Liver (tissue), 8 donors: ENCODE measurements at regions not wholly inside any gene's neighbourhood (a gene's known extent, or its start where the extent isn't known, plus 50 kb on each side); places are given as distances from the start of the nearest gene placed in this dataset.

Experiments
- DNase-seq: peaks from one replicate; pipeline ENCODE4 v3.0.0-alpha.2; 2017; ENCODE audit warnings: low spot score
- H3K27ac ChIP-seq, 2 donors: one replicate each; pipeline ENCODE4 v1.7.0; 2013; ENCODE audit warnings: inconsistent platforms in 2 of 2, low read length in 2 of 2, control low read depth in 1 of 2, low read depth in 1 of 2, mild to moderate bottlenecking in 1 of 2
- H3K27me3 ChIP-seq, 4 donors: one replicate each; pipeline versions ENCODE4 v1.6.1 to v1.7.0; 2013; ENCODE audit warnings: low read length in 3 of 4, inconsistent platforms in 1 of 4, mild to moderate bottlenecking in 1 of 4, moderate library complexity in 1 of 4; ENCODE audit not compliant: control insufficient read depth in 4 of 4, insufficient read depth in 4 of 4
- H3K36me3 ChIP-seq, 4 donors: one replicate each; pipeline versions ENCODE4 v1.6.1 to v1.7.0; 2013; ENCODE audit warnings: low read length in 3 of 4, mild to moderate bottlenecking in 3 of 4, low read depth in 1 of 4, moderate library complexity in 1 of 4; ENCODE audit not compliant: control insufficient read depth in 4 of 4, insufficient read depth in 3 of 4
- H3K4me1 ChIP-seq, 4 donors: one replicate each; pipeline versions ENCODE4 v1.6.1 to v1.7.0; 2013; ENCODE audit warnings: low read length in 3 of 4, mild to moderate bottlenecking in 3 of 4, moderate library complexity in 1 of 4; ENCODE audit not compliant: control insufficient read depth in 4 of 4, insufficient read depth in 4 of 4
- H3K4me3 ChIP-seq, 3 donors: one replicate each; pipeline versions ENCODE4 v1.6.1 to v1.7.0; 2013; ENCODE audit warnings: low read length in 3 of 3, control low read depth in 1 of 3, low read depth in 1 of 3, mild to moderate bottlenecking in 1 of 3
- H3K9ac ChIP-seq, 2 donors: one replicate each; pipeline ENCODE4 v1.7.0; 2013; ENCODE audit warnings: low read length in 2 of 2, mild to moderate bottlenecking in 2 of 2, moderate library complexity in 2 of 2, control low read depth in 1 of 2, low read depth in 1 of 2
- H3K9me3 ChIP-seq, 4 donors: one replicate each; pipeline versions ENCODE4 v1.6.1 to v1.7.0; 2013; ENCODE audit warnings: low read length in 3 of 4; ENCODE audit not compliant: control insufficient read depth in 4 of 4
- CTCF ChIP-seq: fragments of 150-350 bp; IDR thresholded peaks from 2 replicates; pipeline ENCODE4 v1.5.1; 2017; ENCODE audit warnings: improper control_type of control experiment, low read depth, low read length; ENCODE audit not compliant: missing input control
- EGR1 ChIP-seq, 2 donors: IDR thresholded peaks; 2 replicates each; pipeline ENCODE4 v1.6.1; 2016 to 2018; ENCODE audit warnings: antibody characterized with exemption in 2 of 2, low read depth in 2 of 2
- FOXA2 ChIP-seq: IDR thresholded peaks from 2 replicates; pipeline ENCODE4 v1.6.1; 2016; ENCODE audit warnings: antibody characterized with exemption
- GABPA ChIP-seq, 2 donors: IDR thresholded peaks in 1 of 2; conservative IDR thresholded peaks in 1 of 2; 2 replicates each; pipeline ENCODE4 v1.6.1; 2016; ENCODE audit warnings: antibody characterized with exemption in 2 of 2, mild to moderate bottlenecking in 1 of 2, moderate library complexity in 1 of 2
- HNF4A ChIP-seq, 2 donors: conservative IDR thresholded peaks; 2 replicates each; pipeline ENCODE4 v1.6.1; 2016; ENCODE audit warnings: antibody characterized with exemption in 2 of 2, mild to moderate bottlenecking in 2 of 2
- HNF4G ChIP-seq: IDR thresholded peaks from 2 replicates; pipeline ENCODE4 v1.6.1; 2016; ENCODE audit warnings: antibody characterized with exemption
- JUND ChIP-seq, 2 donors: IDR thresholded peaks; 2 replicates each; pipeline ENCODE4 v1.6.1; 2016; ENCODE audit warnings: antibody characterized with exemption in 2 of 2
- MAX ChIP-seq: IDR thresholded peaks from 2 replicates; pipeline ENCODE4 v1.6.1; 2016; ENCODE audit warnings: antibody characterized with exemption
- REST ChIP-seq: IDR thresholded peaks from 2 replicates; pipeline ENCODE4 v1.6.1; 2016; ENCODE audit warnings: antibody characterized with exemption, mild to moderate bottlenecking
- RXRA ChIP-seq, 2 donors: IDR thresholded peaks; 2 replicates each; pipeline ENCODE4 v1.6.1; 2017 to 2018; ENCODE audit warnings: antibody characterized with exemption in 2 of 2, mild to moderate bottlenecking in 1 of 2
- SP1 ChIP-seq: IDR thresholded peaks from 2 replicates; pipeline ENCODE4 v1.6.1; 2018; ENCODE audit warnings: antibody characterized with exemption, mild to moderate bottlenecking
- TAF1 ChIP-seq: conservative IDR thresholded peaks from 2 replicates; pipeline ENCODE4 v1.6.1; 2016; ENCODE audit warnings: antibody characterized with exemption, mild to moderate bottlenecking
- whole genome bisulfite sequencing: extraction: QIAGEN DNeasy Blood & Tissue Kit; methylation state at CpG from one replicate; pipeline ENCODE4 v1.1.7; 2013; 5-methylcytosine and 5-hydroxymethylcytosine counted together
- donor health status: healthy.
- donor health status: healthy.
- donor health status: healthy.
- donor health status: healthy.
- donor health status: healthy.

GRCh38 chr7:25360451-25360850 is 132.2 kb upstream of the NPVF start:
- H3K27ac ChIP-seq: no peak overlapping the region
- H3K4me1 ChIP-seq: no peaks in the 10 kb centered on the region
- DNase-seq: no peak
- no peak overlapping the region for H3K9ac ChIP-seq
- H3K27me3 ChIP-seq: no peaks in the 10 kb centered on the region
- peaks cover 0 to 2% (median 0%) of the 10 kb centered on the region in 4 donors for H3K9me3 ChIP-seq
- no peak overlapping the region for H3K4me3 ChIP-seq
- no peak for TF ChIP-seq SP1
- no peak for TF ChIP-seq CTCF
- no peak for TF ChIP-seq MAX
- TF ChIP-seq RXRA (IDR thresholded peaks at IDR 0.05): no peak
- H3K36me3 ChIP-seq: no peaks in the 10 kb centered on the region
- WGBS: 44% methylated on average over 2 of the region's 2 CpGs

GRCh38 chr7:25361387-25361786 is 133.1 kb upstream of the NPVF start:
- H3K9me3 ChIP-seq: peaks cover 0 to 2% (median 0%) of the 10 kb centered on the region in 4 donors

More at GRCh38 chr7:25361387-25361786, 133.1 kb upstream of the NPVF start:
- H3K36me3 ChIP-seq: no peaks in the 10 kb centered on the region
- no peak for DNase-seq
- no peak overlapping the region for H3K9ac ChIP-seq
- no peaks in the 10 kb centered on the region for H3K27me3 ChIP-seq
- no peak overlapping the region for H3K4me3 ChIP-seq
- TF ChIP-seq EGR1 (IDR thresholded peaks at IDR 0.05; ENCODE audit: low read depth in 2 of 2) (no peak), JUND (IDR thresholded peaks at IDR 0.05) (no peak), CTCF (no peak), TAF1 (no peak), FOXA2 (no peak), HNF4A (conservative IDR thresholded peaks at IDR 0.05) (no peak), REST (no peak), HNF4G (no peak), MAX (no peak), GABPA (IDR thresholded peaks at IDR 0.05 in 1 of 2, conservative IDR thresholded peaks at IDR 0.05 in 1 of 2) (no peak)
- WGBS: 80% methylated on average over 5 of the region's 5 CpGs
- H3K27ac ChIP-seq: no peak overlapping the region
- no peaks in the 10 kb centered on the region for H3K4me1 ChIP-seq
